K562 (cell line): ENCODE measurements at regions not wholly inside any gene's neighbourhood (a gene's known extent, or its start where the extent isn't known, plus 50 kb on each side); places are given as distances from the start of the nearest gene placed in this dataset.

ENCODE experiments used
- ATAC-seq: fragments of 200-7000 bp; cut with Tn5 transposase; 3 replicates; pipeline ENCODE4 v1.9.1; 2020; ENCODE audit warnings: moderate library complexity
- BruUV-seq: library from RNA; stranded (reverse); fragments of 400-500 nt; replicated peaks from 2 replicates; lab custom pipeline; 2021; lab: Mats Ljungman, UMichigan
- CTCF ChIA-PET: fragments of 300-600 bp; formaldehyde crosslinking; extraction: SDS; loops from one replicate; lab custom pipeline; 2021; ENCODE audit warnings: low intra/inter-chr PET ratio; lab: Yijun Ruan, JAX
- POLR2A ChIA-PET: fragments of 300-600, 350-650 bp; sonication (Branson Sonifier 250); formaldehyde crosslinking; extraction: SDS; loops from one replicate; lab custom pipeline; 2021; ENCODE audit warnings: antibody characterized with exemption, inconsistent platforms; lab: Yijun Ruan, JAX
- DNase-seq, 4 experiments: peaks; one replicate each; pipeline versions ENCODE4 v3.0.0 to v3.0.0-alpha.2; 2011 to 2018; ENCODE audit warnings: low spot score in 3 of 4, mixed read lengths in 3 of 4; ENCODE audit errors: extremely low read depth in 1 of 4
- FAIRE-seq: peaks from 2 replicates; lab custom pipeline; 2011; peaks lifted over from hg19 to GRCh38; lab: Jason Lieb, UNC
- H2AFZ ChIP-seq: 2 replicates; pipeline ENCODE4 v1.6.0; 2011; ENCODE audit warnings: low read depth, low read length, control low read depth, inconsistent platforms
- H3K27ac ChIP-seq: fragments of 200-600 bp; 3 replicates; pipeline ENCODE4 v1.8.0; 2011; ENCODE audit warnings: low read depth, mild to moderate bottlenecking, control low read depth, inconsistent platforms, low read length, moderate library complexity, mixed read lengths; ENCODE audit errors: extremely low read depth
- H3K27me3 ChIP-seq, 2 experiments: fragments of 300-600 bp in 1 of 2; 2 replicates in 1 of 2; 3 replicates in 1 of 2; pipeline versions ENCODE4 v1.6.0 to v1.8.0; 2011; ENCODE audit warnings: inconsistent platforms in 2 of 2, low read length in 2 of 2, mild to moderate bottlenecking in 1 of 2, mixed read lengths in 1 of 2, moderate library complexity in 1 of 2; ENCODE audit not compliant: control insufficient read depth in 2 of 2, insufficient read depth in 2 of 2
- H3K36me3 ChIP-seq: fragments of 300-600 bp; 3 replicates; pipeline ENCODE4 v1.8.0; 2011; ENCODE audit warnings: mild to moderate bottlenecking, low read length, inconsistent platforms; ENCODE audit not compliant: control insufficient read depth, insufficient read depth
- H3K4me1 ChIP-seq, 2 experiments: fragments of 200-600 bp in 1 of 2; replicated peaks in 1 of 2; 2 replicates in 1 of 2; 3 replicates in 1 of 2; pipeline versions ENCODE4 v1.5.1 to v1.8.0; 2011; ENCODE audit warnings: inconsistent platforms in 2 of 2, low read length in 2 of 2, mild to moderate bottlenecking in 1 of 2, mixed read lengths in 1 of 2, moderate library complexity in 1 of 2; ENCODE audit not compliant: control insufficient read depth in 2 of 2, insufficient read depth in 2 of 2
- H3K4me2 ChIP-seq: 2 replicates; pipeline ENCODE4 v1.6.1; 2011; ENCODE audit warnings: low read length, control low read depth, inconsistent platforms, mixed read lengths; ENCODE audit not compliant: insufficient read depth
- H3K4me3 ChIP-seq: fragments of 200-600 bp; sonication (generic), shearing (Covaris generic); 2 replicates; pipeline ENCODE4 v1.5.1; 2016; ENCODE audit warnings: control low read depth, inconsistent platforms
- H3K79me2 ChIP-seq: fragments of 200-600 bp; 3 replicates; pipeline ENCODE4 v1.8.0; 2011; ENCODE audit warnings: low read length, inconsistent platforms; ENCODE audit not compliant: control insufficient read depth, insufficient read depth
- H3K9ac ChIP-seq, 2 experiments: 2 replicates each; pipeline versions ENCODE4 v1.6.0 to v1.6.1; 2011; ENCODE audit warnings: low read depth in 2 of 2, low read length in 2 of 2, control low read depth in 1 of 2, inconsistent platforms in 1 of 2, mild to moderate bottlenecking in 1 of 2, mixed read lengths in 1 of 2; ENCODE audit not compliant: insufficient read depth in 1 of 2
- H3K9me1 ChIP-seq: one replicate; pipeline ENCODE4 v1.6.0; 2011; ENCODE audit warnings: inconsistent platforms, mild to moderate bottlenecking, low read length, moderate library complexity; ENCODE audit not compliant: control insufficient read depth, insufficient read depth
- H3K9me3 ChIP-seq: replicated peaks from 2 replicates; pipeline ENCODE4 v1.5.1; 2011; ENCODE audit warnings: low read depth, low read length, inconsistent platforms; ENCODE audit not compliant: control insufficient read depth, insufficient read depth
- H4K20me1 ChIP-seq: replicated peaks from 2 replicates; pipeline ENCODE4 v1.6.1; 2011; ENCODE audit warnings: low read length, inconsistent platforms, mixed read lengths; ENCODE audit not compliant: control insufficient read depth, insufficient read depth
- CBX3 ChIP-seq, 2 experiments: IDR thresholded peaks; 1 replicate in 1 of 2; 2 replicates in 1 of 2; pipeline ENCODE4 v1.6.1; 2012; ENCODE audit warnings: inconsistent platforms in 2 of 2, low read length in 2 of 2, borderline replicate concordance in 1 of 2, control low read depth in 1 of 2
- ERF ChIP-seq: fragments of 450-650 bp; formaldehyde crosslinking; IDR thresholded peaks from 2 replicates; pipeline ENCODE4 v1.4.0; 2020; ENCODE audit warnings: mild to moderate bottlenecking, mixed read lengths
- FOS ChIP-seq: IDR thresholded peaks from 3 replicates; pipeline ENCODE4 v1.6.1; 2011; ENCODE audit not compliant: insufficient read length; ENCODE audit errors: extremely low read depth
- FOXA1 ChIP-seq: fragments of 450-650 bp; IDR thresholded peaks from 2 replicates; pipeline ENCODE4 v1.6.1; 2016; ENCODE audit warnings: mild to moderate bottlenecking, borderline replicate concordance
- KAT8 ChIP-seq: fragments of 450-650 bp; IDR thresholded peaks from 2 replicates; pipeline ENCODE4 v1.6.1; 2016; ENCODE audit warnings: low read depth, mild to moderate bottlenecking
- NCOA4 ChIP-seq: fragments of 450-650 bp; IDR thresholded peaks from 2 replicates; pipeline ENCODE4 v1.6.1; 2018; ENCODE audit warnings: mild to moderate bottlenecking; ENCODE audit not compliant: partially characterized antibody
- POLR2H ChIP-seq: IDR thresholded peaks from 2 replicates; pipeline ENCODE4 v1.6.1; 2016; ENCODE audit warnings: missing genetic modification characterization, low read depth, mild to moderate bottlenecking, control low read depth, missing compliant biosample characterization, moderate library complexity
- POLR3G ChIP-seq: IDR thresholded peaks from 2 replicates; pipeline ENCODE4 v1.6.1; 2011; ENCODE audit not compliant: insufficient read length, insufficient replicate concordance; ENCODE audit errors: extremely low read depth
- ZNF232 ChIP-seq: sonication (generic); formaldehyde crosslinking; IDR thresholded peaks from 2 replicates; pipeline ENCODE4 v1.8.0; 2022; ENCODE audit warnings: mild to moderate bottlenecking, missing genetic modification reagents
- ZNF707 ChIP-seq: fragments of 250-450 bp; sonication (Bioruptor Pico); conservative IDR thresholded peaks from 2 replicates; pipeline ENCODE4 v1.8.0; 2022; ENCODE audit warnings: inconsistent platforms, mild to moderate bottlenecking, moderate library complexity
- WGBS: fragments of 100-300 bp; shearing (Covaris generic); methylation state at CpG from one replicate; pipeline ENCODE4 v1.1.6; 2016; ENCODE audit warnings: low coverage, mixed read lengths; ENCODE audit not compliant: insufficient coverage; ENCODE audit errors: missing lambda C conversion rate; 5-methylcytosine and 5-hydroxymethylcytosine counted together
- in situ Hi-C: fragments of 300-500 bp; cut with MboI; formaldehyde crosslinking; loops from 4 replicates; pipeline ENCODE4 v1.15.0; 2018; ENCODE audit warnings: inconsistent platforms, mixed read lengths
- intact Hi-C: fragments of 100-400 bp; cut with micrococcal nuclease; formaldehyde crosslinking; loops from 2 replicates; pipeline ENCODE4 v1.14.2; 2022
- TF ChIP-seq, protein P1 (sequence below): fragments of 250-450 bp; sonication (Bioruptor Pico); IDR thresholded peaks from 2 replicates; pipeline ENCODE4 v1.4.0; 2020
- TF ChIP-seq, protein P2 (sequence below): fragments of 250-450 bp; sonication (Bioruptor Pico); IDR thresholded peaks from 2 replicates; pipeline ENCODE4 v1.6.1; 2021; ENCODE audit warnings: mild to moderate bottlenecking

DNA sequence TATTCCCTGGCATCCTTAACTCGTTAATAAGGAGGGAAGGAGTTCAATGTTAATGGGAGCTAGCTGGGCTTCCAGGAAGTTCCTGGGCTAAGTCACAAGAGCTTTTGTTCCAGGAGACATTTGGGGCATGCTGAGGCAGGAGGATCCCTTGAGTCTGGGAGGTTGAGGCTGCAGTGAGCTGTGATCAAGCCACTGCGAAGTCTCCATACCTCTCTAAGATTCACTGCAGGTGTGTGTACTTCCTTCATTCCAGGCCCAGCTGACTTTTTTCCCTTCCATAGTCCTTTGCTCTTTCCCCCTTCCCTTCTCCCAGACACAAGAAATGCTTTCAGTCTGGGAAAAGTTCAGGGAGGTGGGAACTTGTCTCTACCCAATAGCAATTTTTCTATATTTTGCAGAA, 489.8 kb downstream of the NPIPA7 start:
- CTCF ChIA-PET, result no interaction called here
- no peak overlapping the region for H3K4me2 ChIP-seq
- H2AFZ ChIP-seq, result no peak overlapping the region
- peaks cover 2% of the 10 kb centered on the region for H3K9me1 ChIP-seq
- H3K79me2 ChIP-seq, result no peaks in the 10 kb centered on the region
- no peak for ATAC-seq
- H3K9ac ChIP-seq, result no peak overlapping the region
- in situ Hi-C loops (no loop called here), intact Hi-C loops (loop anchor here (10.0 kb wide), 1 partner anchor 286 kb away; no protein-coding TSS in a partner anchor)
- H3K9me3 ChIP-seq, result no peaks in the 10 kb centered on the region
- BruUV-seq, result no TSS peak
- H3K36me3 ChIP-seq, result no peaks in the 10 kb centered on the region
- no peak overlapping the region for H3K4me3 ChIP-seq
- no peak overlapping the region for H3K27ac ChIP-seq
- H3K27me3 ChIP-seq, result no peaks in the 10 kb centered on the region
- H3K4me1 ChIP-seq, result no peaks in the 10 kb centered on the region
- peak; percentile 32 for FAIRE-seq
- TF ChIP-seq POLR2H (no peak), NCOA4 (no peak), ERF (CRISPR knock-in tag) (no peak), CBX3 (IDR thresholded peaks at IDR 0.05; ENCODE audit: borderline replicate concordance in 1 of 2, low read length in 2 of 2) (no peak), FOXA1 (no peak), POLR3G (no peak), ZNF232 (no peak), KAT8 (no peak), FOS (no peak), ZNF707 (no peak)
- TF ChIP-seq, protein P1, sequence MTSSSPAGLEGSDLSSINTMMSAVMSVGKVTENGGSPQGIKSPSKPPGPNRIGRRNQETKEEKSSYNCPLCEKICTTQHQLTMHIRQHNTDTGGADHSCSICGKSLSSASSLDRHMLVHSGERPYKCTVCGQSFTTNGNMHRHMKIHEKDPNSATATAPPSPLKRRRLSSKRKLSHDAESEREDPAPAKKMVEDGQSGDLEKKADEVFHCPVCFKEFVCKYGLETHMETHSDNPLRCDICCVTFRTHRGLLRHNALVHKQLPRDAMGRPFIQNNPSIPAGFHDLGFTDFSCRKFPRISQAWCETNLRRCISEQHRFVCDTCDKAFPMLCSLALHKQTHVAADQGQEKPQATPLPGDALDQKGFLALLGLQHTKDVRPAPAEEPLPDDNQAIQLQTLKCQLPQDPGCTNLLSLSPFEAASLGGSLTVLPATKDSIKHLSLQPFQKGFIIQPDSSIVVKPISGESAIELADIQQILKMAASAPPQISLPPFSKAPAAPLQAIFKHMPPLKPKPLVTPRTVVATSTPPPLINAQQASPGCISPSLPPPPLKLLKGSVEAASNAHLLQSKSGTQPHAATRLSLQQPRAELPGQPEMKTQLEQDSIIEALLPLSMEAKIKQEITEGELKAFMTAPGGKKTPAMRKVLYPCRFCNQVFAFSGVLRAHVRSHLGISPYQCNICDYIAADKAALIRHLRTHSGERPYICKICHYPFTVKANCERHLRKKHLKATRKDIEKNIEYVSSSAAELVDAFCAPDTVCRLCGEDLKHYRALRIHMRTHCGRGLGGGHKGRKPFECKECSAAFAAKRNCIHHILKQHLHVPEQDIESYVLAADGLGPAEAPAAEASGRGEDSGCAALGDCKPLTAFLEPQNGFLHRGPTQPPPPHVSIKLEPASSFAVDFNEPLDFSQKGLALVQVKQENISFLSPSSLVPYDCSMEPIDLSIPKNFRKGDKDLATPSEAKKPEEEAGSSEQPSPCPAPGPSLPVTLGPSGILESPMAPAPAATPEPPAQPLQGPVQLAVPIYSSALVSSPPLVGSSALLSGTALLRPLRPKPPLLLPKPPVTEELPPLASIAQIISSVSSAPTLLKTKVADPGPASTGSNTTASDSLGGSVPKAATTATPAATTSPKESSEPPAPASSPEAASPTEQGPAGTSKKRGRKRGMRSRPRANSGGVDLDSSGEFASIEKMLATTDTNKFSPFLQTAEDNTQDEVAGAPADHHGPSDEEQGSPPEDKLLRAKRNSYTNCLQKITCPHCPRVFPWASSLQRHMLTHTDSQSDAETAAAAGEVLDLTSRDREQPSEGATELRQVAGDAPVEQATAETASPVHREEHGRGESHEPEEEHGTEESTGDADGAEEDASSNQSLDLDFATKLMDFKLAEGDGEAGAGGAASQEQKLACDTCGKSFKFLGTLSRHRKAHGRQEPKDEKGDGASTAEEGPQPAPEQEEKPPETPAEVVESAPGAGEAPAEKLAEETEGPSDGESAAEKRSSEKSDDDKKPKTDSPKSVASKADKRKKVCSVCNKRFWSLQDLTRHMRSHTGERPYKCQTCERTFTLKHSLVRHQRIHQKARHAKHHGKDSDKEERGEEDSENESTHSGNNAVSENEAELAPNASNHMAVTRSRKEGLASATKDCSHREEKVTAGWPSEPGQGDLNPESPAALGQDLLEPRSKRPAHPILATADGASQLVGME (CRISPR knock-in tag), result no peak
- TF ChIP-seq, protein P2, sequence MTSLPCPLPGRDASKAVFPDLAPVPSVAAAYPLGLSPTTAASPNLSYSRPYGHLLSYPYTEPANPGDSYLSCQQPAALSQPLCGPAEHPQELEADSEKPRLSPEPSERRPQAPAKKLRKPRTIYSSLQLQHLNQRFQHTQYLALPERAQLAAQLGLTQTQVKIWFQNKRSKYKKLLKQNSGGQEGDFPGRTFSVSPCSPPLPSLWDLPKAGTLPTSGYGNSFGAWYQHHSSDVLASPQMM (CRISPR knock-in tag), result no peak
- WGBS, result 36% methylated on average over 2 of the region's 2 CpGs
- DNase-seq, result no peak
- POLR2A ChIA-PET, result no interaction called here
- H4K20me1 ChIP-seq, result no peaks in the 10 kb centered on the region
